GM23248 (cell line): ENCODE measurements at regions not wholly inside any gene's neighbourhood (a gene's known extent, or its start where the extent isn't known, plus 50 kb on each side); places are given as distances from the start of the nearest gene placed in this dataset.

Source experiments
- EZH2 ChIP-seq: fragments of 200-600 bp; sonication (generic); IDR thresholded peaks from 2 replicates; pipeline ENCODE4 v1.6.1; 2018; ENCODE audit warnings: antibody characterized with exemption, mild to moderate bottlenecking; ENCODE audit not compliant: insufficient read depth, poor library complexity, severe bottlenecking
- EZH2phosphoT487 ChIP-seq: fragments of 200-600 bp; sonication (generic); IDR thresholded peaks from 2 replicates; pipeline ENCODE4 v1.6.1; 2018; ENCODE audit warnings: antibody characterized with exemption, moderate library complexity, mild to moderate bottlenecking, low read depth; ENCODE audit not compliant: insufficient read depth

GRCh38 chr1:214717351-214717750 is 114.4 kb downstream of the CENPF start:
- TF ChIP-seq EZH2phosphoT487 (no peak), EZH2 (no peak)
